ENCODE measurements at regions not wholly inside any gene's neighbourhood (a gene's known extent, or its start where the extent isn't known, plus 50 kb on each side); places are given as distances from the start of the nearest gene placed in this dataset.
"Not testable (repeated sequence)": the region's sequence is repeated elsewhere in the genome, so short reads cannot be mapped to it uniquely, and the experiment has no call there.

- TF ChIP-seq CTCF (IDR thresholded peaks at IDR 0.05; ENCODE audit: low read depth, low read length, missing input control); ZBTB33 (IDR thresholded peaks at IDR 0.05); SP1 (IDR thresholded peaks at IDR 0.05); REST (IDR thresholded peaks at IDR 0.05); FOXA2 (IDR thresholded peaks at IDR 0.05); FOXA1 (IDR thresholded peaks at IDR 0.05); TAF1 (conservative IDR thresholded peaks at IDR 0.05); JUND (IDR thresholded peaks at IDR 0.05); EGR1 (IDR thresholded peaks at IDR 0.05; ENCODE audit: low read depth in 2 of 2); RXRA (IDR thresholded peaks at IDR 0.05); YY1 (IDR thresholded peaks at IDR 0.05); MAX (IDR thresholded peaks at IDR 0.05); RAD21 (IDR thresholded peaks at IDR 0.05); ATF3 (IDR thresholded peaks at IDR 0.05): not testable (repeated sequence)
These were observed 290.3 kb upstream of the CELF2 start for GRCh38 chr10:10727411-10727810.
